SK-N-SH treated with all-trans-retinoic acid at 6 μM for 48 hours (cell line): ENCODE measurements at regions not wholly inside any gene's neighbourhood (a gene's known extent, or its start where the extent isn't known, plus 50 kb on each side); places are given as distances from the start of the nearest gene placed in this dataset.

Source experiments
- ATAC-seq: fragments of 200-7000 bp; cut with Tn5 transposase; 3 replicates; pipeline ENCODE4 v1.9.1; 2020; ENCODE audit warnings: mild to moderate bottlenecking, moderate library complexity
- ARNTL ChIP-seq: fragments of 450-650 bp; formaldehyde crosslinking; IDR thresholded peaks from 2 replicates; pipeline ENCODE4 v1.5.0; 2020; ENCODE audit warnings: low read depth, mild to moderate bottlenecking, moderate library complexity, borderline replicate concordance
- BACH2 ChIP-seq: fragments of 250-450 bp; sonication (Bioruptor Pico); IDR thresholded peaks from 2 replicates; pipeline ENCODE4 v1.9.0; 2021; ENCODE audit warnings: mild to moderate bottlenecking, borderline replicate concordance
- CSDC2 ChIP-seq: fragments of 250-450 bp; sonication (Bioruptor Pico); IDR thresholded peaks from 2 replicates; pipeline ENCODE4 v1.5.0; 2020; ENCODE audit warnings: mild to moderate bottlenecking, moderate library complexity
- CSRNP3 ChIP-seq: fragments of 250-450 bp; sonication (Bioruptor Pico); IDR thresholded peaks from 2 replicates; pipeline ENCODE4 v1.5.1; 2021; ENCODE audit warnings: mild to moderate bottlenecking, moderate library complexity
- GLIS3 ChIP-seq: fragments of 250-450 bp; sonication (Bioruptor Pico); IDR thresholded peaks from 2 replicates; pipeline ENCODE4 v1.5.0; 2020; ENCODE audit warnings: mild to moderate bottlenecking, moderate library complexity
- ISL1 ChIP-seq: fragments of 250-450 bp; sonication (Bioruptor Pico); IDR thresholded peaks from 2 replicates; pipeline ENCODE4 v2.1.2; 2022; ENCODE audit warnings: mild to moderate bottlenecking, moderate library complexity
- OSR1 ChIP-seq: fragments of 250-450 bp; sonication (Bioruptor Pico); IDR thresholded peaks from 2 replicates; pipeline ENCODE4 v1.8.0; 2022; ENCODE audit warnings: moderate library complexity, mild to moderate bottlenecking, inconsistent platforms
- PATZ1 ChIP-seq: fragments of 250-450 bp; sonication (Bioruptor Pico); IDR thresholded peaks from 2 replicates; pipeline ENCODE4 v1.8.0; 2020; ENCODE audit warnings: mild to moderate bottlenecking, moderate library complexity, borderline replicate concordance
- POU6F1 ChIP-seq: fragments of 250-450 bp; sonication (Bioruptor Pico); IDR thresholded peaks from 2 replicates; pipeline ENCODE4 v1.8.0; 2021; ENCODE audit warnings: low read depth, mild to moderate bottlenecking, moderate library complexity, borderline replicate concordance
- PPARA ChIP-seq: fragments of 250-450 bp; sonication (Bioruptor Pico); IDR thresholded peaks from 2 replicates; pipeline ENCODE4 v1.5.0; 2020; ENCODE audit warnings: mild to moderate bottlenecking, borderline replicate concordance
- RARB ChIP-seq: fragments of 250-450 bp; sonication (Bioruptor Pico); IDR thresholded peaks from 2 replicates; pipeline ENCODE4 v1.8.0; 2021; ENCODE audit warnings: mild to moderate bottlenecking, moderate library complexity
- SNAI2 ChIP-seq: fragments of 250-450 bp; sonication (Bioruptor Pico); IDR thresholded peaks from 2 replicates; pipeline ENCODE4 v1.5.0; 2020; ENCODE audit warnings: mild to moderate bottlenecking, moderate library complexity
- TCF4 ChIP-seq: fragments of 250-450 bp; sonication (Bioruptor Pico); IDR thresholded peaks from 2 replicates; pipeline ENCODE4 v1.8.0; 2021; ENCODE audit warnings: mild to moderate bottlenecking, moderate library complexity, borderline replicate concordance
- TOX ChIP-seq: fragments of 250-450 bp; sonication (Bioruptor Pico); IDR thresholded peaks from 2 replicates; pipeline ENCODE4 v1.8.0; 2021; ENCODE audit warnings: mild to moderate bottlenecking, moderate library complexity, borderline replicate concordance
- TSHZ2 ChIP-seq: fragments of 250-450 bp; sonication (Bioruptor Pico); IDR thresholded peaks from 2 replicates; pipeline ENCODE4 v1.5.0; 2020; ENCODE audit warnings: mild to moderate bottlenecking, moderate library complexity
- ZC3H10 ChIP-seq: fragments of 250-450 bp; sonication (Bioruptor Pico); IDR thresholded peaks from 2 replicates; pipeline ENCODE4 v1.5.1; 2021; ENCODE audit warnings: mild to moderate bottlenecking, moderate library complexity
- ZFP3 ChIP-seq: fragments of 250-450 bp; sonication (Bioruptor Pico); IDR thresholded peaks from 2 replicates; pipeline ENCODE4 v1.5.0; 2020; ENCODE audit warnings: mild to moderate bottlenecking, moderate library complexity
- ZFP30 ChIP-seq: fragments of 450-650 bp; formaldehyde crosslinking; IDR thresholded peaks from 2 replicates; pipeline ENCODE4 v1.5.0; 2022; ENCODE audit warnings: mild to moderate bottlenecking, moderate library complexity
- ZNF70 ChIP-seq: fragments of 450-650 bp; formaldehyde crosslinking; IDR thresholded peaks from 2 replicates; pipeline ENCODE4 v1.5.0; 2020; ENCODE audit warnings: mild to moderate bottlenecking, moderate library complexity
- ZNF8 ChIP-seq: fragments of 450-650 bp; formaldehyde crosslinking; IDR thresholded peaks from 2 replicates; pipeline ENCODE4 v1.5.0; 2020; ENCODE audit warnings: mild to moderate bottlenecking, moderate library complexity

- TF ChIP-seq POU6F1 (CRISPR knock-in tag) (no peak), ZNF70 (CRISPR knock-in tag) (no peak), OSR1 (no peak), ZNF8 (no peak), TSHZ2 (CRISPR knock-in tag) (no peak), CSDC2 (no peak)
- ATAC-seq: no peak
Observed at GRCh38 chr2:200119236-200119635, 163.9 kb downstream of the MAIP1 start.

GRCh38 chr2:200121931-200122330 lies 166.5 kb downstream of the MAIP1 start:
- ATAC-seq: no peak

GRCh38 chr2:200122683-200123082 lies 167.3 kb downstream of the MAIP1 start:
- ATAC-seq: no peak
- no peak for TF ChIP-seq OSR1
- TF ChIP-seq TCF4: no peak
- TF ChIP-seq SNAI2: no peak
- TF ChIP-seq PATZ1 (CRISPR knock-in tag): no peak
- TF ChIP-seq TOX (CRISPR knock-in tag): no peak
- TF ChIP-seq GLIS3 (CRISPR knock-in tag): no peak
- no peak for TF ChIP-seq ZFP30 (CRISPR knock-in tag)
- no peak for TF ChIP-seq POU6F1 (CRISPR knock-in tag)
- no peak for TF ChIP-seq CSRNP3 (CRISPR knock-in tag)

More at GRCh38 chr2:200121931-200122330, 166.5 kb downstream of the MAIP1 start:
- TF ChIP-seq ISL1 (no peak), ZFP30 (CRISPR knock-in tag) (no peak), POU6F1 (CRISPR knock-in tag) (no peak), GLIS3 (CRISPR knock-in tag) (no peak), PPARA (CRISPR knock-in tag) (no peak), ZFP3 (CRISPR knock-in tag) (no peak), TOX (CRISPR knock-in tag) (no peak), ZNF70 (CRISPR knock-in tag) (no peak), BACH2 (CRISPR knock-in tag) (no peak), RARB (CRISPR knock-in tag) (no peak), ARNTL (CRISPR knock-in tag) (no peak), PATZ1 (CRISPR knock-in tag) (no peak), TCF4 (no peak), ZC3H10 (no peak)
